ENCODE measurements at regions not wholly inside any gene's neighbourhood (a gene's known extent, or its start where the extent isn't known, plus 50 kb on each side); places are given as distances from the start of the nearest gene placed in this dataset.

- no peak for ATAC-seq
- no peak overlapping the region for H3K4me3 ChIP-seq
- no peaks in the 10 kb centered on the region for H3K27me3 ChIP-seq (ENCODE audit: insufficient read depth in 3 of 3, low read length in 2 of 3)
- no peak for TF ChIP-seq CTCF (IDR thresholded peaks at IDR 0.05)
- H3K36me3 ChIP-seq (ENCODE audit: insufficient read depth in 1 of 2, low read depth in 1 of 2) = no peaks in the 10 kb centered on the region
- H3K27ac ChIP-seq = no peak overlapping the region
- DNase-seq = no peak
- WGBS, 3 donors = 53 to 68% (median 55%) methylated on average over 5 of the region's 5 CpGs
- no peaks in the 10 kb centered on the region for H3K9me3 ChIP-seq
- no peaks in the 10 kb centered on the region for H3K4me1 ChIP-seq
- intact Hi-C loops (cut with DNase I) = no loop called here
These were observed 118.2 kb upstream of the NANOS1 start for GRCh38 chr10:118911363-118911762.

GRCh38 chr10:118912961-118913600 lies 116.4 kb upstream of the NANOS1 start:
- no peaks in the 10 kb centered on the region for H3K27me3 ChIP-seq (ENCODE audit: insufficient read depth in 3 of 3, low read length in 2 of 3)
- H3K9me3 ChIP-seq = no peaks in the 10 kb centered on the region
- no peak for TF ChIP-seq CTCF (IDR thresholded peaks at IDR 0.05)
- H3K4me1 ChIP-seq = no peaks in the 10 kb centered on the region
- no peaks in the 10 kb centered on the region for H3K36me3 ChIP-seq (ENCODE audit: insufficient read depth in 1 of 2, low read depth in 1 of 2)
- 85 to 88% (median 86%) methylated on average over 4 of the region's 4 CpGs for WGBS, 3 donors
- ATAC-seq = peak in 1 of 4 donors; percentile 47
- no peak overlapping the region for H3K27ac ChIP-seq
- no peak overlapping the region for H3K4me3 ChIP-seq
- no peak for DNase-seq
- intact Hi-C loops (cut with DNase I) = no loop called here

- TF ChIP-seq CTCF (IDR thresholded peaks at IDR 0.05) = no peak
- H3K4me3 ChIP-seq = no peak overlapping the region
- intact Hi-C loops (cut with DNase I) = no loop called here
- 52 to 63% (median 53%) methylated on average over 4 of the region's 4 CpGs for WGBS, 3 donors
- no peaks in the 10 kb centered on the region for H3K36me3 ChIP-seq (ENCODE audit: insufficient read depth in 1 of 2, low read depth in 1 of 2)
- no peaks in the 10 kb centered on the region for H3K9me3 ChIP-seq
- ATAC-seq (peak in 2 of 4 donors; percentile 64 to 69), DNase-seq (no peak)
- no peaks in the 10 kb centered on the region for H3K4me1 ChIP-seq
- no peak overlapping the region for H3K27ac ChIP-seq
- H3K27me3 ChIP-seq (ENCODE audit: insufficient read depth in 3 of 3, low read length in 2 of 3) = no peaks in the 10 kb centered on the region
These were observed 115.7 kb upstream of the NANOS1 start for GRCh38 chr10:118913825-118914224.

- no peak overlapping the region for H3K4me3 ChIP-seq
- H3K27me3 ChIP-seq (ENCODE audit: insufficient read depth in 3 of 3, low read length in 2 of 3) = no peaks in the 10 kb centered on the region
- no peaks in the 10 kb centered on the region for H3K4me1 ChIP-seq
- peak; percentile 26 to 89 (median 52) for ATAC-seq
- H3K9me3 ChIP-seq = no peaks in the 10 kb centered on the region
- 49 to 56% (median 50%) methylated on average over 4 of the region's 4 CpGs for WGBS, 3 donors
- H3K36me3 ChIP-seq (ENCODE audit: insufficient read depth in 1 of 2, low read depth in 1 of 2) = no peaks in the 10 kb centered on the region
- intact Hi-C loops (cut with DNase I) = no loop called here
- no peak overlapping the region for H3K27ac ChIP-seq
- DNase-seq = no peak
- no peak for TF ChIP-seq CTCF (IDR thresholded peaks at IDR 0.05)
These were observed 114.9 kb upstream of the NANOS1 start for GRCh38 chr10:118914629-118915028.

- Histone ChIP-seq H3K36me3 (ENCODE audit: insufficient read depth in 1 of 2, low read depth in 1 of 2) (no peaks in the 10 kb centered on the region), H3K27ac (no peak overlapping the region), H3K9me3 (no peaks in the 10 kb centered on the region), H3K27me3 (ENCODE audit: insufficient read depth in 3 of 3, low read length in 2 of 3) (no peaks in the 10 kb centered on the region), H3K4me3 (no peak overlapping the region), H3K4me1 (no peaks in the 10 kb centered on the region)
- DNase-seq (no peak), ATAC-seq (no peak)
- intact Hi-C loops (cut with DNase I) = no loop called here
- WGBS, 3 donors = 76 to 85% (median 77%) methylated on average over 8 of the region's 8 CpGs
- no peak for TF ChIP-seq CTCF (IDR thresholded peaks at IDR 0.05)
These were observed 114.4 kb upstream of the NANOS1 start for GRCh38 chr10:118915161-118915560.
